ENCODE measurements at regions not wholly inside any gene's neighbourhood (a gene's known extent, or its start where the extent isn't known, plus 50 kb on each side); places are given as distances from the start of the nearest gene placed in this dataset.
A peak's percentile ranks its signal among the peaks of the same experiment; 100 is the strongest.

DNA sequence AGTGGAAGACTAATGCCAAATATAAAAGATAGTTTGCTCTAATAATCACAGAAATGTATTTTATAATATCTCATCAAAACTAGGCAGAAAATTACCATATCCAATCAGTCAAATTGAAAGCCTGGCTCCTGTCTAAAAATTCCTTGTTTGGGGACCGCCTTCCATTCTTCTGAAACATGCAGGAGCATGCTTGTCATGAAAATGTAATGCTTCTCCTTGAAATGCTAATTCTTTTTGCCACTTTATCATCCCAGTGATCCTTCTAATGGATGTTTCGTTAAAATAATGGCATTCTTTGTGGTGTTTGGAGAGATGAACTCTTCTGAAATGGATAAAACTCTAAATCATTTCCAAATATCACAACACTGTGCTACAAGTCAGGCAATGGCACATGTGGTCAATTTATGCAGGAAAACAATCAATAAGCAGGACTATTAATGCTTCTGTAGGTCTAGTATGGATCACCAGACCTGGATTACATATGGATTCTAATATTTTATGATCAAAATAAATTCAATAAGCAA lies 1039.1 kb upstream of the NXPH2 start:
- DNase-seq, result no peak

DNA sequence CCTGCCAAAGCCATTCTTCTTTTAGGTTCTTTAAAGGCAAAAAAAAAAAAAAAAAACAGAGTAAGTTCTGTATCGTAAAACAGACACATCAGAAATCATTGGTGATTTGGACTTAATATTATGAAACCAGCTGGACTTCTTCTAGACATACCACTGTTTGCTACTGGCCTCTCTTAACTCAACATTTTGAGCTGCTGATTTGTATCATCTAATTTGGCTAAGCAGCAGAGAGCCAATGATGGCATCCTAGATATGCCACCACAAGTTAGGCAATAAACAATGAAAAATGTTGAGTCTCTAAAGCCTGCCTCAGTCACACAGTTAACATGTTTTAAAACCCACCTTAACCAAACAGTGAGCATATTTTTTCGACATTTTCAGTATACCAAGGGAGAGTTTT lies 1034.3 kb upstream of the NXPH2 start:
- DNase-seq, result no peak

DNA sequence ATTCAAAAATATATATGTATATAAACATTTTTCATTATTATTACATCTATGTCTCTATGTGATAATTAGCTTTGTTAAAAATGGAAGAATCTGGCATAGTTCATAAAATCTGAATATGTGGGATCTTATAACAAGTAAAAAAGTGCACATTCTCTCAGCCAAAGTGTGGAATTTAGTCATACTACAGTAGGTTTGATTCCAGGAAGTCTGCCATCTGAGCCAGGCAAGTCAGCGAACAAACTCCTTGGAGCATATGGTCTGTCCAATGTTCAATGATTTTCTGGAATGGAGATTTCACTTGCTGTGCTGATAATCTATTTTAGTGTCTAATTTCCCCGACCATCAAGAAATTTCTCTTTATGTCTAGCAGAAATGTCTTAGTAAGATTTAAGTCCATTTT lies 1033.2 kb upstream of the NXPH2 start:
- DNase-seq, result no peak

DNA sequence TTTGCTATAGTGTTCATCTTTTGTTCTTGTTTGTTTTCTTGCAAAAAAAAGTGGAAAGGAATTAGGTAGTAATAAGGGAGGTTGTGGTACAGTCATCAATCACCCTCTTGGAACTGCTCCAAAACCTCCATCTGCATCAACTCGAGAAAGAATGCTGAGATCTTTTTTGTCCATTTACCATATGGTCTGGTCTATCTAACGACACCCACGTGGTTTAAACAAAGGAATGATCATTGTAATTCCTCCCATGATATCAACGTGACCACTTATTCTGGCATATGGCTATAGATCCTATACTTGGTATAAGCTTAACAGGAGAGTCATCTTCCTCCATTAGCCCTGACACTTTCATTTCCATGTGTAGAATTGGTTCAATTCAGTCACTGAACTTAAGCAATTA lies 1025.3 kb upstream of the NXPH2 start:
- no peak for DNase-seq

DNA sequence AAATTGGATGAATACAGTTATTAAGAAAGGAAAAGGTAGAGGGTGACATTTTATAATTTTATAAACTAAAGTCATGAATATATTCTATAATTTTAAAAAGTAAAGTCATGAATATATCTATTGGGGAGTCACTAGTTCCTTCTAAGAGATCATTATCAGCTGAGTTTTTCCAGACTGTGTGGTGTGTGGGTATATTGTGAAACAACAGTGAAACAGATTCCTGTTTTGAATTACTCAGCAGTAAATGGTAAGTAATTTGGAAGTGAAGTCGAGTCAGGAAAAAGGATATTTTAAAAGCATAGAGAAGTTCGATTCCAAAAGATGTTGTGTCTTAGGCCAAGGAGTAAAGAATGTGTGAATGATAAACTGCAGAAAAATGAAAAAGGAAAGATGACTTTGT lies 1018.2 kb upstream of the NXPH2 start:
- DNase-seq, result no peak

DNA sequence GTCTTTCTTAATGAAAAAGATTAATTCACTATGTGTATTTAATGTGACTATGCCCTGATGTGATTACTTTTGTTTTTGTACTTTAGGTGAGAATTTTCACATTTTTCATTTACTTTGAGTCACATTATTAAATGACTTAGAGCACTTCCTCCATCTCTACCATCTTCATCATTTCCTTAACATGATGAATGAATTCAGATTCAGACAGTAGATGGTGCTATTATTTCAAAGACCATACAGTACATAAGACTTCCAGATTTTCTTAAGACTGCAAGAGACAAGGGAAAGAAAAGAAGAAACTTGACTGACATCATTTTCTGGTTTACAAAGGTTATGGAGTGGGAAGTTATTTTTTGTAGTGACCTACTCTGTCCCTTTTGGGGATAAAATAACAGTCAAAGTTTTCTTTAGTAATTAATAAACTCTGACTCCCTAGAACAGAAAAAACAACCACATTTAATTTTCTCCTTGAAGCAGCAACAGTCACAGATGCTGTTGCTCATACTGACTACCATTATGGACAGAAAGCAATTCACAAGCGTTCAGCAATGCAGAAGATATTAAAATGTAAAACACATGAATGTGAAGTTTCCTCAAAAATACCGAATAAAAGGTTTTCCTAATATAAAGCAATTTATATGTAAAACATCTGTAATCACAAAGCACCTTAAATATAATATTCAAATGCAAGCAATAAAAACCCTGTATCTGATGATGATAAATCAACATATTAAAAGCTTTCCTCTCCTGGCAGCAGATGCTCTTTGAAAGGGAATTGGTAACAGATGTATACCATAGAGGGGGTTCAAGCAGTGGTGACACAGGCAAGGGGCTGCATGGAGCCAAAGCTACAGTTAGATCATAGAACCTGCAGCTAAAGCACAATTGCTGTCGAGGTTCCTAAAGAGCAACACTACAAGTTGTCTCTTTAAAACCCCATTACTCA lies 1010.9 kb upstream of the NXPH2 start:
- DNase-seq, result peak; percentile 82

DNA sequence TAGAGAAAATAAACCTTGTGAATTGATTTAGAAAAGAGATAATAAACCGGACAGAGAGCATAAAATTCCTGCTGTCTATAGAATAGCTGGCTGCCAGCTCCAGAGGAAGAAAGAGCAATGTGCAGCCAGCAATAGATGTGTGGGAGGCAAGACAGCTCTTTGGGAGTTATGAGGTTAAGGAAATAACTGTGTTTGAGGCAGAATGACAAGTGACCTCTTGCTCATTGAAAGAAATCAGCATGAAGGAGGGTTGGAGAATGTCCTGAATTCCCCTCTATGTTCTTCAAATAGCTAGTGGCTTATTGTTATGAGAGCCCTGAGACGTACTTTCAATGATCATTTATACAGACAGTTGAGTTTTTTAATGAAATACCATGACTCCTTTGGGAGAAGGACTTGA lies 1009.9 kb upstream of the NXPH2 start:
- DNase-seq, result peak; percentile 30

DNA sequence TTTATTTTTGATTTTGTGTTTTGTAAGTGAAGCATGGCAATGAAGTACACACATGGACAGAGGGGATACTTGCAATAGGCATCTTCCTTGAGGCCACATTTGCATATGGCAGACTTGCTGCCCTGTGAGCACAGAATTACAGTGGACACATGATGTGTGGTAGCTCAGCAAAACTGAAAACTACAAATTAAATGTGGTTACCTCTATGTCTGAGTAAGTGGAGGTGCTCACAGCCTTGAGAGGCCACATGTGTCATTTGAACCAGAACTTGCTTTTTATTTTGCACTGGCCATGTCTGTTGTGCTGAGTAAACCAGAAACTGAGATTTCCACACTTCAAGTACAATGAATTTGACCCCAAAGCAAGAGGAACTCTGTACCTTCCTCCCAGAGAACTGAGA lies 998.5 kb upstream of the NXPH2 start:
- DNase-seq, result no peak

DNA sequence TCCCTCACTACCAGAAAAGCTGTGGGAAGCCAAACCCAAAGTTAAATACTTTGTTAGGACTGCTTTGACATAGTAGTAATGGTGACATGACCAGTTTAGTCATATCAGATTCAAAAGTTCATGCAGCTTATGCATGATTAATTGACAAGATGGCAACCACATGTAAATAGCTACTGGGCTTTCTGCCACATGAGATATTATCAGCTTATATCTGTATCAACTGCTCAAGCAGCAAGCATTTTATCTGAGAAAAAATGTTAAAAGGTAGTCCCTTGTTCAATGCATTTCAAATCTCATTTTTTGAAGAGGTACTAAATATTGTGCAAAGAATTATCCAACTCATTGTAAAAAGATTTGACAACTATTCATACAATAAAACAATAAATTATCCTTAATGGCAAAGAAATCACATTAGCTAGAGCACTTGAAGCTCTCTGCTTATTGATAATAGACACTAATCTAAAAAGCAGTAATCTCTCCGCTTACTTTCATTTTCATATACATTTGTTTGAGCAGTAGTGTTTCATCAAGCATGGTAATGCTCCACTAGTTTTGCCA lies 993.6 kb upstream of the NXPH2 start:
- peak; percentile 3 for DNase-seq

DNA sequence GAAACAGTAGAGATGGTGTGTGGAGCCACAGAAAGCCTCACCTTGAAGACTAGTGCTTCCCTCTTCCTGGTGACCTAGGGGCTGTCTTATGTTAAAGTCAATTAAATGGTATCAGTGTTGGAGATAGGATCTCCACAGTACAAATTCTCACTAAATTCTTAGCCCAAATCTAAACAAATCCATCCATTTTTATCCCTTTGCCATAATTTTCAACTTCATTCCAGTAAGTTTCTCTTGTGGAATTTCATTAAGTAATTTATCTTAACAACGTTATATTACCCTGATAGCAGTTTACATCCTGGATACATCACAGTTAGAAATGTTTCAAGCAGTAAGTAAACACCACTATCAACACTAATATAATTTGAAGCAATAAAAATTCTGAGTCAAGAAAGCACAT lies 989.4 kb upstream of the NXPH2 start:
- DNase-seq, result no peak

DNA sequence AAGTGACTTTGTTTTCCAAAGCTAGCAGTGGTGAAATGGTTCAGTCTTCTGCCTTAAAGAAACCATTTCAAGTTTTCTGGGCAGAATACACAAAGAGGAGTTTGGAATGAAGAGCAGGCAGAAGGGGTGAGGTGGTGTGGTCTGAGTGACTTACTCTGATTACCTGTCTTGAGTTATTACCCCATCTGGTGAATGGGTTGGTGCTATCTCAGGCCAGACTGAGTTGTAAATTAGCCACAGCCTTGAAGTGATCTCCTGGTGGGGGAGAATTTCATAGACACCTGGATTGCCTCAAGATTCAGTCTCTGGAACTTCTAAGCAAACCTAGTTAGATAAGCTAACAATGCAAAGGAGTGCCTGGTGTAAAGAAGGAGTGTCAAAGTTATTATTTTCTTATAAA lies 983.5 kb upstream of the NXPH2 start:
- DNase-seq, result no peak

DNA sequence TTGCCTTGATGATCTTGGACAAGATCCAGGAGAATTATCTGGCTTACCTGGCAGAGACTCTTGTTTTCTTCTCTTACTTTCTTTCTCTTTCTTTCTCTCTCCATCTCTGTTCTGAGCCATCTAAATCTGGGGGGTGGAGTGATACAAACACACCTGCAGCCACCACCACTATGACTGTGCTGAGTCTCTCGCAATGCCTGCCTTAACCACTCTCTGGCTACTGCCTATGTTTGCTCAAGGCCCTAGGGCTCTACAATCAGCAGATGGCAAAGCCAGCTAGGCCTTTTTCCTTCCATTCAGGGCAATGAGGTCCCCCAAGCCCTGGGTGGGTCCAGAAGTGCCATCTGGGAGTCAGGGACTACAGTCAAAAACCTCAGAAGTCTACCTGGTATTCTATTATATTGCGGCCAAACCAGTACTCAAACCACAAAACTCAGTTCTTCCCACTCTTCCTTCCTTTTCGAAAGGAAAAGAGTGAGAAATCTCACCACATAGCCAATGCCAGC lies 978.9 kb upstream of the NXPH2 start:
- no peak for DNase-seq

DNA sequence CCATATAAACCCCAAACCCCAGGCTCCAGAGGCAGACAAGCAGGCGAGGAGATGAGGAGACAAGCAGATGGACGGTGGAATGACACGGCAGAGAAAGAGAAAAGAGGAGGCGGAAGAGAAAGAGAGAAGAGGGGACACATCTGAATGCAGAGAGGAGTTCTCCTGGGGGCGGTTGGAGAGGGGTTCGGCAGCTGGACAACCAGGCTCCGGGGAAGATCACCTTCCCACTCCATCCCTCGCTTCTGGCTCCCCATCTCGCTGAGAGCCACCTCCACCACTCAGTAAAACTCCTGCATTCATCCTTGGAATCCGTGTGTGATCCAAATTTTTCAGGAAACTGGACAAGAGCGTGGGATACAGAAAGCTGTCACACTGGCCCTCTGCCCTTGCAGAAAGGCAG lies 966.7 kb upstream of the NXPH2 start:
- DNase-seq, result no peak

DNA sequence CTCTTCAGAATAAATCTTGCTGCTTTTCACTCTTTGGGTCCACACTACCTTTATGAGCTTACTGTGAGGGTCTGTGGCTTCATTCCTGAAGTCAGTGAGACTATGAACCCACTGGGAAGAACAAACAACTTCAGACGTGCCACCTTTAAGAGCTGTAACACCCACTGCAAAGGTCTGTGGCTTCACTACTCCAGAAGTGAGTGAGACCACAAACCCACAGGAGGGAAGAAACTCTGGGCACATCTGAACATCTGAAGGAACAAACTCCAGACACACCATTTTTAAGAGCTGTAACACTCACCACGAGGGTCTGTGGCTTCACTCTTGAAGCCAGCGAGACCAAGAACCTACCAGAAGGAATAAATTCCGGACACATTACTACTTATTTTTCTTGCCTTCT lies 964.1 kb upstream of the NXPH2 start:
- no peak for DNase-seq

DNA sequence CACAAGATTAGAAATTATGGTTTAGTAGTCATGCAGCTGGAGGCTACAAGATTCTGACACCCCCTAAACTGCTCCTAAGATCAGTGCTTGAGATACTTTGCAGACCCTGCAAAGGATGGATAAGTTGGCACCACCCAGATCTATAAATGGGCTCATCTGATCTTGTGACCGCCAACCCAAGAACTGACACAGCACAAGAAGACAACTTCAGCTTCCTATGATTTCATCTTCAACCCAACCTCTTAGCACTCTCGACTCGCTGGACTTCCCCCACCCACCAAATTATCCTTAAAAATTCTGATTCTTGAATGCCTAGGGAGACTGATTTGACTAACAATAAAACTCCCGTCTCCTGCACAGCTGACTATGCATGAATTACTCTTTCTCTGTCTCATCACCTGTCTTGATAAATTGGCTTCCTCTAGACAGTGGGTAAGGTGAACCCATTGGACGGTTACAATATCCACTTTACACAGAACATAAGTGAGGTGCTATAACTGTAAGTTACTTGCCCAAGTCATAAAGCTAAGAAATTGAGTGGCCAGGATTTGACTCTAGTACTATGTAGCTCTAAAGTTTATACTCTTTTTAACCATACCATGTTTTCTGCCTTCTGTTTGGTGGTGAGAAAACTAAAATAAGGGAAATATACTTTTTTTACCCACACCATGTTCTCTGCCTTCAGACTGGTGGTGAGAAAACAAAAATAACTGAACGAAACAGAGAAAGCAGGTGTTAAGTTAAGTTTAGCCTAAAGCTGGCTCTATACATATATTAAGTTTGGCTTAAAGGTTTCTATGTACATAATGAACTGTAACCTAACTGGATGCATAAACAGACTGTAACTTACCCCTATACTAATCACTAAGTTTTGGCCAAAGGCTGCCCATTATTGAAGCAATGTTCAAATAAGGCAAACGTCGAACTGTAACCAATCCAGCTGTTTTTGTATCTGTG lies 962.3 kb upstream of the NXPH2 start:
- DNase-seq, result no peak

DNA sequence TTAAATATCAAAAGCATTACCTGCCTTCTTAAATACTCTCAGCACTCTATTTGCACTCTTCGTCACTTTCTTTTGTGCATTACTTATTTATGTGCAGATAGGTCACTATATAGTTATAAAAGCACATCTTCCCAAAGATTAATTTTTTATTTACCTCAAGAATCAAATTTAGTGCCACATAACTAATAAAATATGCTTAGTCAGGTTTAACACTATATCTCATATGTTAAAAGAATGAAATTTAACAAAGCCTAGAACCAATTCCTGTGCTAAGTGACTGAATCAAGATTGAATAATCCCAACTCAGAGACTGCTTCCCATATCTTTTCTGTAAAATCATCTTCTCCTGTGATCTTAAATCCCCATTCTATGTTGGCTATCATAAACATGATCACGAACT lies 957.5 kb upstream of the NXPH2 start:
- no peak for DNase-seq

DNA sequence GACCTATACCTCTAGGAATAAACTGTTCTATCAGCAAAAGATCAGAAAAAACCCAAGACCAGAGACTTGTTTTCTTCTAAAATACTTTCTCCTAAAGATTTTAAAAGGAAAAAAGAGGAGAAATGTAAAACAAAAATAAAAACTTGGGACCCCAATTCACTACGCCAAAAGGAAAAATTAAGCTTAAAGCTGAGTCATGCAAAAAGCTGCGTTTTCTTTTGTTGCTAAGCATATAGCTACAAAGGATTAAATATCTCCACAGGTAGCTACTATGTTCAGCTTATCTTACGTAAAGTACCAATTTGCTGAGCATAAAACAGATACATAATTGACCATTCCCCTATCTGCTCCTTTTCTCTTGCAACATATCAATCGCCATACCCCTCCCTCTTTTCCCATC lies 950.0 kb upstream of the NXPH2 start:
- no peak for DNase-seq

DNA sequence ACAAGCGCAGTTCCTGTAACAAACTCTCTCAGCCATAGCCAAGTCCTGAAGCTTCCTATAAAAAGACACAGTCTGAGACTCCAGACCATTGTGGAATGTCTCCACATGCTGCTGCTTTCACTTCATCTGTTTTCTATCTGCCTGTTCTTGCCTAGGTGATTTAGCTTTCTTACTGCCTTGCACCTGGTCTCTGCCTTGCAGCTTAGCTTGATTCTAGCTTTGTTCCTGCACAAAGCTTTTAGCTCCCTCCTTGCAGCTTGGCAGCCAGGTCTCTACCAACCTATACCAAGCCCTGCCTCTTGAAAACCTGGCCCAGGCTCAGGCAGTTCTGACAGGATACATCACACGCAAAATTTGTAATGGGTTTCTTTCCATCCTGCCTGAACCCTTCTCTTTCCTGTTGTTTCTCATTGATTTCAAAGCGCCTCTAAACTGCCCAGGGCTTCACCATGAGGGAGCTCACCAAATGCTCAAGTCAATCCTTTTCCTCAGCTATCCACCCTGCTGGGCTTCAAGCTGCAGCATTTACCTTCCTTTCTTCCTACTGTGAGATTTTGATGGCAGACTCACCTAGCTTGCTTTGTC lies 941.3 kb upstream of the NXPH2 start:
- no peak for DNase-seq

DNA sequence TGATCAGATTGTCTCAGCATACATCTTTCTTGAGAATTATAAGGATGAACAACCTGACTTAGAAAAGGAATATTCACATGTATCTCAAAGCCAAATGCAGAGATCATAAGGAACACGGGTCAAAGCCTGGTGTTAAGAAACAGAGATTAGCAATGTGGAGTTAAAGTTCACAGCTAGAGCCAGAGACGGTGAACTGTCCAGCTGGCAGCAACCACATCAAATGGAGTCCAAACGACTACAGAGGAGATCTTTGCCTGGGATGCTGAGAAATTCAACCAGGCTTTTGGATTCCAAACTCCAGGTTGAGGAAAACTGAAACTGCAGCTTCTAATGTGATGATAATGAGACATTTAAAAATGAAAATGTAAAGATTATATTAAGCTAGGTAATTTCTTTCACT lies 939.9 kb upstream of the NXPH2 start:
- no peak for DNase-seq

DNA sequence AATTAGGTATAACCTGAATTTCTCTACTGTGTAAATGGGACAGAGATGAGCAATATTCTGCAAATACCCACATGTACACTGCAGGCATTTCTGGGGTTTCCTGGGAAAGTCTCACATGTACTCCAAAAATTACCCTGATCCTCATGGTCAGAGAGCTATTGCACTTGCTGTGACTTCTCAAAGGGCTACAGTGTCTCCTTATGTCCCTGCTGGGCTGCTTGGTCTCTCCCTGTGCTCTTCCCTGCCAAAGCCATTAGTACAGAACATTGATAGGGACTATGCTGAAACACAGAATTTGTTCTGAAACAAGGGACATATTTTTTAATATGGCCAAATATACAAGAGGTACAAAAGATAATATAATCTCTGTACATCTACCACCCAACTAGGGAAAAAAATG lies 924.4 kb upstream of the NXPH2 start:
- DNase-seq, result no peak

DNA sequence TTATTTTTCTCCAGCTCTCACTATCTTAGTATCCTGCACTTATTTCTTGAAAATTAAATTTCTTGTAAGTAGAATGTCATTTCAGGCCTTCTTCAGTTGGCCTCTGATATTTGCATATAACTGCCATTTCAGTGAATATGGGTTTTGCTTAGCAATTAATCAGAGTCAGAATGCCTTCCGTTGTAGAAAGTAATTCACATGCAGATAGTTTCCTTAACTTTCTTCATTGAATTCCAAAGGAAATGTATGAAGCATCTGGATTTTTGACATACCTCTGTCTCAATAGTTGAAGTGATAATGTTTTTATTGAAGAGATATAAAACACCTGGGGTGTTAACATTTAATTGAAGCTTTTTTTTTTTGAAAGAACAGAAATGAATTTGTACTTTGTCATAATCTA lies 914.1 kb upstream of the NXPH2 start:
- DNase-seq, result no peak

DNA sequence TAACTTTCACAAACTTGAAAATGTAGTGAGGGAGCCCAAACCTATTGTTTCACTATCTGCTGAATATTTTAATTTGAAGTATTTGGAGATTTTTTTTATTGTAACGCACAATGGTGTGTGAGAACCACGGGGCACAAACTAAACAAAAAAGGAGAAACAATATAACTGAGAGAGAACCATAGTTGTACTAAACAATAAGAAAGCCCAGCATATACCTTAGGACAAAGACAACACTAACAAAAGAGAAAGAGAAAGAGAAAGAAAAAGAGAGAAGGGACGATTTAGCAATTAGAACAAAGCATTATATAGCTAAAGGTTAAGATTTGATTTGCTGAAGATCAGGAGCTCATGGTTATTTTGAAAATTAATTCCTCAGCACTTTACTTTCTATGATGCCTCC lies 906.0 kb upstream of the NXPH2 start:
- no peak for DNase-seq
